ENCODE measurements at regions not wholly inside any gene's neighbourhood (a gene's known extent, or its start where the extent isn't known, plus 50 kb on each side); places are given as distances from the start of the nearest gene placed in this dataset.

DNA sequence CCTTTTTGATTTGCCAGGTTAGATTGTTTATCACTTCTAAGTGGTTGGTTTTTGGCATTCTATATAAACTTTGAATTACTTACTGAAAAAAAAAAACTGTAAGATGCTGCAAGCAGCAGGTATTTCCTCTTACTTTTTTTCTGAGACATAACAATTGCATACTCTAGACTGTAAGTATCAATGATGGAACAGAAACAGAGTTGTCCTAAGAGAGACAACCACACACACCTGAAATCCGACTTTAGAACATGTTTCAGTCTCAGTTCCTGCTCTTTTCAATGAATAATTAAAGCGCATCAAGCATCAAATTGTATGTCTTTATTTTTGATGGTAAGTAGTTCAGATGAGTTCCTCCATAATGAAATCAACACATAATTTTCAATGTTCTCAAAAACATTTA lies 105.3 kb upstream of the KHDRBS2 start (continued):
- TF ChIP-seq PML (IDR thresholded peaks at IDR 0.05; ENCODE audit: low read length) (no peak), ETV1 (tag; conservative IDR thresholded peaks at IDR 0.05; ENCODE audit: low read depth) (no peak), RBM34 (IDR thresholded peaks at IDR 0.05; ENCODE audit: borderline replicate concordance, insufficient read depth, low read length) (no peak), SAP30 (IDR thresholded peaks at IDR 0.05; ENCODE audit: borderline replicate concordance, insufficient read depth, low read depth, low read length, poor library complexity, severe bottlenecking) (no peak), HINFP (tag; conservative IDR thresholded peaks at IDR 0.05; ENCODE audit: low read depth) (no peak), MYC (IDR thresholded peaks at IDR 0.05; ENCODE audit: low read depth, low read length) (no peak), MYC (CRISPR knock-in tag; IDR thresholded peaks at IDR 0.05; ENCODE audit: borderline replicate concordance, low read depth) (no peak), ZNF140 (CRISPR knock-in tag; IDR thresholded peaks at IDR 0.05) (no peak), POLR2AphosphoS5 (IDR thresholded peaks at IDR 0.05; ENCODE audit: control insufficient read depth, insufficient read depth, low read depth, low read length) (no peak)
- TF ChIP-seq, protein P1, sequence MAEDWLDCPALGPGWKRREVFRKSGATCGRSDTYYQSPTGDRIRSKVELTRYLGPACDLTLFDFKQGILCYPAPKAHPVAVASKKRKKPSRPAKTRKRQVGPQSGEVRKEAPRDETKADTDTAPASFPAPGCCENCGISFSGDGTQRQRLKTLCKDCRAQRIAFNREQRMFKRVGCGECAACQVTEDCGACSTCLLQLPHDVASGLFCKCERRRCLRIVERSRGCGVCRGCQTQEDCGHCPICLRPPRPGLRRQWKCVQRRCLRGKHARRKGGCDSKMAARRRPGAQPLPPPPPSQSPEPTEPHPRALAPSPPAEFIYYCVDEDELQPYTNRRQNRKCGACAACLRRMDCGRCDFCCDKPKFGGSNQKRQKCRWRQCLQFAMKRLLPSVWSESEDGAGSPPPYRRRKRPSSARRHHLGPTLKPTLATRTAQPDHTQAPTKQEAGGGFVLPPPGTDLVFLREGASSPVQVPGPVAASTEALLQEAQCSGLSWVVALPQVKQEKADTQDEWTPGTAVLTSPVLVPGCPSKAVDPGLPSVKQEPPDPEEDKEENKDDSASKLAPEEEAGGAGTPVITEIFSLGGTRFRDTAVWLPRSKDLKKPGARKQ (CRISPR knock-in tag; IDR thresholded peaks at IDR 0.05) = no peak

All from K562 (cell line).